GM18858 (cell line): ENCODE measurements at regions not wholly inside any gene's neighbourhood (a gene's known extent, or its start where the extent isn't known, plus 50 kb on each side); places are given as distances from the start of the nearest gene placed in this dataset.

ENCODE experiments used
- ATAC-seq: cut with Tn5 transposase; IDR thresholded peaks from one replicate; pipeline ENCODE4 v1.9.1; 2021; ENCODE audit not compliant: unreplicated experiment

DNA sequence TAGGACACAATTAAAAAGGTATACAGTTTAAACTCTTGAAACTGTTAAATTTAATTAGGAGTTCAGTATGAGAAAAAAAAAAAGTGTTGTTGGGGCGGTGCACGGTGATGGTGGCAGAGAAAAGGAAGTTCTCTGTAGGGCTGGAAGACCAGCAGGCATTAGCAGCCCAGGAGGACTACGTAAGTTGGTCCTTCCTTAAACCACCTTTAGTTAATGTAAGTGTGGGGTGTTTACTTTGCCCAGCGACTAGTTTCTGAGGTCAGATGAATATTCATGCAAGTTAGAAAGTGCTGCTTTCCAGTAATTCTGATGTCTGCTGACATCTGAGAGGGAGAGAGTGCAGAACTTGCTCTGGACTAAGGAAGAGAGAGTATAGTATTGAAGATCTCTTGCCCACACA, 54.9 kb downstream of the NKX2-1 start:
- ATAC-seq, result no peak

DNA sequence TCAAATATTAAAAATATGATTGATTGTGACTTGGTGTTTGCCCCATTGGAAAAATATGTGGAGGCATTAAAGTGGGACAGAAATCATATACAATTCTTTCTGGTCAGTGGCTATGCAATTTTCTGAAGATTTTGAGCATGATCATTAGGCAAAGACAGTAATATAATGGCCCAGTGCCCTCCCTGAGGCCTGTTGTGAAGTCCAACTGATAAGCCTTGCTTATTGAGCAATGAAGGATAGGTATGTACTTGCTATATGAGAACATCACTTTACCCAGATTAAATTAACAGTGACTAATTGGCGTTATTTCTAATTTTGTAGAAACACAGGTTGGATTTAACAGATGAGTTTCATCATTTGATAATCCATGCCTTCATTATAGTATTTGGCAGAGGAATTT, 57.1 kb downstream of the NKX2-1 start:
- no peak for ATAC-seq

DNA sequence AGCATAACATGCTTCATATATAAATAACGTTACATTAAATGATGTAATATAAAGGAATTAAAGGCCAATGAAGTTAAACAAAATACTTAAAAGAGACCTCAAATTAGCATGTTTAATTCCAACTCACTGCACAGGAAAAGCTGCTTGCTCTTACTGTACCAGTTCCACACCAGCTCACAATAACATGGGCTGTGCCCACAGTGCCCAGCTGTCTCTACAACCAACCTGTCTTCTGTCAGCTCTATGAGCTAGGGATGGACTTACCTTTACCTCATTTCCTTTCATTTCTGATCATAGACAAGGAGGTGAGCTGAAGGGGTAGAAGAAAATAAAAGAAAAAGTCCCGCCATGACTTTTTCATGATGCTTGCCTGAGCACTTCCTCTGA, 64.8 kb downstream of the NKX2-1 start:
- ATAC-seq, result no peak

DNA sequence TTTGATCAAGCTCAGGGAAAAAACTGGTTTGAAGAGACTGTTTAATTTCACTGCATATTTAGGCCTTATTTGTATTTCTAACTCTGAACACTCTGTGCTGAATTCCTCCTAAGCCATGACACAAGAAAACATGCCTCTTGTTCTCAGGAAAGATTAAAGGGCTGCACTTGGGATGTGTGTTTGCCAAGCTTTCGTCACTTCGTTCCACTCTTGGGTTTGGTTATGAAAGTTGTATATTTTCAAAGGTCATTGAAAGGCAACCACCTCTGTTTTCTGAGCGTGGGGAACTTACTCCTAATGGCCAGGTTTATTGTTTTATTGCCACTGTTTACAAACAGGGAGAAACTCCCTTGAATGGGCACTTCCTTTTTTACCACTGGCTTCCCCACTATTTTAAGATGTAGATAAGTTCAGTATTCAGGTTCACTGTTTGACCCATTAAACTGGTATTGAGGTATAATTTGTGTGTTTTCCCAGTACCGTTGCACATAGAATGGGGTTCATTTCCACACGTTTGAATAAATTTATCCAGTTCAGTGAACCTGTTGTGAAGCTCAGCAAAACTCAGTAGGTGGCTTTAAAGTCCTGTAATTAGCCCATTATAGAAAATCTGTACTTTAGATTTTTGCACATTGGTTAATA, 65.3 kb downstream of the NKX2-1 start:
- no peak for ATAC-seq

- ATAC-seq, result no peak
Observed at GRCh38 chr14:36452860-36453259, 67.2 kb downstream of the NKX2-1 start.

GRCh38 chr14:36451310-36452065, 68.5 kb downstream of the NKX2-1 start:
- ATAC-seq, result no peak

DNA sequence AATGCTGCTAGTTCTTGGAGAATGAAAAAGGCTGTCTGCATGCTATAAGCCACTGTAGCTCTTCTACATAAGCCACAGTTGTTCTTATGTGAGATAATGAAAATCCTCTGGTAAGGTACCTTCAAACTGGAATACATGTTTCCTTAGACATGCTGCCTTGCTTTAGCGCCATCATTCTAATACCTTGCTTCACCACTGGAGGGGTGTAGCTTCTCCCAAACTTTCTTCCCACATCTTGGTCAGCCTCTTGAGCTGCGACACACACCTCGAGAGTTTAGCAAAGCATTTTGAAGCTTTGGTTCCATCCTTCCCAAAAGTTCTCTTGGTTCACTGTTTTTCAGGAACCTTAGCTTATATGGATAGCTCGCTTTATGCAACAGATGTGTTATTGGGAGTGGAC, 69.5 kb downstream of the NKX2-1 start:
- no peak for ATAC-seq

GRCh38 chr14:36449903-36450302, 70.1 kb downstream of the NKX2-1 start:
- ATAC-seq, result no peak

DNA sequence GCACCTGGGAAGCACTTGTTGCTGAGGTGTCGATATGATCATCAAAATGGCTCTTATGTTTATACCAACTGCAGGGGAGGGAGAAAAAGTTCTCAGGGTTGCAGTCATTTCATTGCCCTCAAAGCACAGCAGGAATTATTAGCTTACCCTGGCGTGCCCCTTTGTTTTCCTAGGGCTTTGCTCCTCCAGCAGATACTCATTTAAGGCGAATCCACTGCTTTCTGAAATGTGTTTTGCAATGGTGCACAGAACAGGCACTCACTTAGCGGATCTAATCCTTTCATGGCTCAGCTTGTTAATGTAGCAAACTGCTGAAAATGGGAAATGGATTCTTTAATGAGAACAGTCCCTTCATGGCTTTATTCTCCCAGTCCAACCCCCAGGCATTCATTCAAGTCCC, 76.7 kb downstream of the NKX2-1 start:
- ATAC-seq, result no peak

GRCh38 chr14:36442824-36443241, 77.2 kb downstream of the NKX2-1 start:
- ATAC-seq, result no peak

DNA sequence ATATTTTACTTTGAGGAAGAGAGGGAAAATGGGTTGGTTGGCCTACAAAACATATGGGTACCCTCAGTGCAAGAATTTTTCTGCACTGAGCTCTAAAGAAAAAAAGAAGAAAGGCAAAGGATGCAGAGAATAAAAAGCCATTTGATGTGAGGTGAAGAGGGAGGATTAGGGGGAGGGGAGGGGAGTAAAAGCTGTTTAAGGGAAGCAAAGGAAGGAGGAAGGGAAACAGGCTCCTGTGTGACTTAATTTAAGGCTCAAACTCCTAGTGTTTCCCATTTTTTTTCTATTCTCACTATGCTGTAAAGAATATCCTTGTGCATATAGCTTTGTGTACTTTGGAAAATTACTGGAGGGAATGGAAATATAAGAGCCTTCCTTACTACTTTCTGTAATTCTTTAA, 78.7 kb downstream of the NKX2-1 start:
- ATAC-seq, result no peak

GRCh38 chr14:36439766-36440165, 80.3 kb downstream of the NKX2-1 start:
- no peak for ATAC-seq

GRCh38 chr14:36438883-36439282, 81.1 kb downstream of the NKX2-1 start:
- ATAC-seq, result no peak

DNA sequence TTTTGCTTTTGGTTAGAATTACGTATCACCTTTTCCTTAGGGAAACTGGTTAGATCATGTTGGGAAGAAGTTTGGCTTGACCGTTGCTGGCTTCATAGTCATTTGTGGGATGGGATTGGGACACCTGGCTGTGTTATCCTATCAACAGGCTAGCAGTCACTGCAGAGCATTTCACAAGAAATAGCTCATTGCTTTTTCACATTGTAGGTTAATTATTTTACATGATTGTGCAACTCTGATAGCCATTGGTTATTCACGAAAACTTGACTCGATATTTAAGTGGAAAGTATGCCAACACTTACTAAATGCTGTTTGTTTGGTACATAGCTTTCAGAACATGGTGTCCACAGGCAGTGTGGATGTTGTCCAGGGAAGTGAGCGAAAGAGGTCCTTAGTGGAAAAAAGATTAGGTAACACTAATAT, 89.4 kb downstream of the NKX2-1 start:
- ATAC-seq, result no peak

DNA sequence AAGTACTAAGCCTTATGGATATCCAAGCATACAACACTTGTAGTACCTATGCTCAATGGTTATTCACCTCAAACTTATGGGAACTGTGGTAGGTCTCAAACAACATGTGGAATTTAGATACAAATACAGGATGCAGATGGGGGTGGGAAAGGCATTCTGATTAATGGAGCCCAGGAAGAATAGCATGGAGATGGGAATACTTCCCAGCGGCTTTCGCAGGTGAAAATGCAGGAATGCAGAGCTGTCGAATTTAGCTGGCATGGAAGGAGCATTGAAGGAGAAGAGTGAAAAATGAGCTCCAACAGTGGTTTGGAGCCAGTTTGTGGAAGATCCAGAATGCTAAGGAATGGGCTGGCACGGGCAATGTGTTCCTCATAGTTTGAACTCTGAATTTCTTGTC, 89.9 kb downstream of the NKX2-1 start:
- no peak for ATAC-seq

- no peak for ATAC-seq
Observed at GRCh38 chr14:36429692-36430091, 90.3 kb downstream of the NKX2-1 start.

- ATAC-seq, result no peak
Observed at GRCh38 chr14:36428350-36428749, 91.7 kb downstream of the NKX2-1 start.

GRCh38 chr14:36426836-36427235, 93.2 kb downstream of the NKX2-1 start:
- no peak for ATAC-seq

- no peak for ATAC-seq
Observed at GRCh38 chr14:36426113-36426512, 93.9 kb downstream of the NKX2-1 start.

DNA sequence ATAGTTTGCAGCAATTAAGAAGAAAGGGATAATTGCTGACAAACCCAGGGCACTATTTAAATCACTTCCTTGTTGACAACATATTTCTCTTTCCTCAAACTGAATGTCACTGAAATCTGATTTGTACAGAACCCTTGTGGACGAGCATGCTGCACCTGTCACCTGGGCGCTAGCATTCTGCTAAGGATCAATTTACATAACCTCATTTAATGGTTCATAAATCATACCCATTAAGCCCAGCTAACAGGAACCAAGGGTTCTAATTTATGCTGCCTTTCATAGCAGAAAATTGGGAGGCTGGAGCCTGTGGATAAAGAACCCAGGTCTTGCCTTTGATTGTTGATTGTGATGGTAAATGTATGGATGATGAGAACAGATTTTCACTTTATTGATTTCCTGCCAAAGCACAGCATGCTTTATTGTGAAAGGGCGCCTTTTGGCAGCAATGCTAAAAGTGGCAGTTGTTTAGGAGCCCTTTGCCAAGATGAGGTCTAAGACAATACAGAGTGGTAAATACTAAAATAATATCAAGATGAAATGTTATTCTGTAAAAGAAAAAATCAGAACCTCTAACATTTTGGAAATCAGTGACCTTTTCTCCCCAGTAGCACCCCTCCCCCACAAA, 95.4 kb downstream of the NKX2-1 start:
- no peak for ATAC-seq

- no peak for ATAC-seq
Observed at GRCh38 chr14:36423430-36423829, 96.6 kb downstream of the NKX2-1 start.

DNA sequence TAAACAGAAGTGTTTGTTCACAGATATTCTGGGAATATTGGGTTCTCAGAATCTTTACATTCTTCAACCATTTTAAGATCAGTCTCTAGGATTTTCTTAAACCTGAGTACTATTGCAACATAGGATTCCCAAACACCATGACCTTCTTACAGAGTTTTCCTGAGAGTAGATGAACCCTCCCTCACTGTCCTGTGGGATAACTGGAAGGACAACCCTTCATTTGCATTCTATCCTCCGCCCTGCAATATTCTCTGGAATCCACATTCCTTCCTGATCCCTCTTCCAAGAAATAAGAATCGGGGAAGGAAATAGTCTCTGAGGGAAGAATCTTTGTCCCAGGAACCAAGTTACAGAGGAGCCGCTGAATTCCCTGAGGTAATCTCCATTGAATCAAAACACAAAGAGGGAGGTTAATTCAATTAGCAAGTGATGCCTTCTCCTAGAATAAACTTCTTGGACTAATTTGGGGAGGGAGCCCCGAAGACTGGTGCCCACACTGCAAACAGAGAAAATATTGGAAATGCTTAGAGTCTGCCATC, 99.8 kb upstream of the MBIP start:
- no peak for ATAC-seq
